ENCODE measurements at regions not wholly inside any gene's neighbourhood (a gene's known extent, or its start where the extent isn't known, plus 50 kb on each side); places are given as distances from the start of the nearest gene placed in this dataset.

- Histone ChIP-seq H3K27me3 (no peaks in the 10 kb centered on the region), H3K27ac (no peak overlapping the region), H3K4me3 (no peak overlapping the region), H3K4me1 (ENCODE audit: insufficient read depth) (no peaks in the 10 kb centered on the region), H3K36me3 (no peaks in the 10 kb centered on the region), H3K9me3 (no peaks in the 10 kb centered on the region)
- 88 to 93% (median 93%) methylated on average over 7 of the region's 7 CpGs for WGBS, 3 donors
- TF ChIP-seq EP300 (IDR thresholded peaks at IDR 0.05): no peak
- no peak for TF ChIP-seq CTCF (IDR thresholded peaks at IDR 0.05)
- TF ChIP-seq POLR2A (IDR thresholded peaks at IDR 0.05): no peak
- intact Hi-C loops (cut with DNase I): no loop called here
- DNase-seq: no peak
Measured at GRCh38 chr5:68722357-68722756, 371.5 kb upstream of the SLC30A5 start.

- 75 to 82% (median 79%) methylated on average over 7 of the region's 7 CpGs for WGBS, 3 donors
Measured at GRCh38 chr5:68725905-68726683, 367.7 kb upstream of the SLC30A5 start.

GRCh38 chr5:68727931-68728330 is 365.9 kb upstream of the SLC30A5 start:
- intact Hi-C loops (cut with DNase I): no loop called here
- Histone ChIP-seq H3K36me3 (no peaks in the 10 kb centered on the region), H3K4me3 (no peak overlapping the region), H3K27ac (no peak overlapping the region), H3K4me1 (ENCODE audit: insufficient read depth) (peaks cover 1% of the 10 kb centered on the region), H3K27me3 (no peaks in the 10 kb centered on the region), H3K9me3 (no peaks in the 10 kb centered on the region)
- 75 to 82% (median 77%) methylated on average over 2 of the region's 2 CpGs for WGBS, 3 donors
- TF ChIP-seq EP300 (IDR thresholded peaks at IDR 0.05) (no peak), POLR2A (IDR thresholded peaks at IDR 0.05) (no peak), CTCF (IDR thresholded peaks at IDR 0.05) (no peak)
- DNase-seq: no peak

More at GRCh38 chr5:68725905-68726683, 367.7 kb upstream of the SLC30A5 start:
- Histone ChIP-seq H3K4me3 (no peak overlapping the region), H3K4me1 (ENCODE audit: insufficient read depth) (peaks cover 1% of the 10 kb centered on the region), H3K9me3 (no peaks in the 10 kb centered on the region), H3K27ac (no peak overlapping the region), H3K36me3 (no peaks in the 10 kb centered on the region), H3K27me3 (no peaks in the 10 kb centered on the region)
- intact Hi-C loops (cut with DNase I): no loop called here
- no peak for DNase-seq
- TF ChIP-seq EP300 (IDR thresholded peaks at IDR 0.05): no peak
- TF ChIP-seq CTCF (IDR thresholded peaks at IDR 0.05): no peak
- no peak for TF ChIP-seq POLR2A (IDR thresholded peaks at IDR 0.05)

GRCh38 chr5:68729678-68730077 is 364.1 kb upstream of the SLC30A5 start:
- no peak overlapping the region for H3K27ac ChIP-seq
- no peaks in the 10 kb centered on the region for H3K27me3 ChIP-seq
- H3K36me3 ChIP-seq: no peaks in the 10 kb centered on the region
- H3K4me3 ChIP-seq: no peak overlapping the region
- H3K4me1 ChIP-seq (ENCODE audit: insufficient read depth): peaks cover 1% of the 10 kb centered on the region
- WGBS, 3 donors: 52 to 67% (median 61%) methylated on average over 4 of the region's 4 CpGs
- intact Hi-C loops (cut with DNase I): loop anchor here in 1 of 4 donors (2.0 kb wide), 1 partner anchor 17 kb away; no protein-coding TSS in a partner anchor
- H3K9me3 ChIP-seq: no peaks in the 10 kb centered on the region
- no peak for TF ChIP-seq POLR2A (IDR thresholded peaks at IDR 0.05)
- no peak for TF ChIP-seq EP300 (IDR thresholded peaks at IDR 0.05)
- no peak for DNase-seq

Data from ovary (tissue), 7 donors.